ENCODE measurements at regions not wholly inside any gene's neighbourhood (a gene's known extent, or its start where the extent isn't known, plus 50 kb on each side); places are given as distances from the start of the nearest gene placed in this dataset.

GRCh38 chr7:159249671-159250070 is 105.0 kb upstream of the VIPR2 start:
- H3K4me3 ChIP-seq (ENCODE audit: low read depth, poor library complexity, severe bottlenecking), result no peak overlapping the region
- intact Hi-C loops (cut with DNase I; ENCODE audit: low total_unique reads), result no loop called here
- DNase-seq (ENCODE audit: low spot score in 2 of 2), result no peak
- 65 to 76% methylated on average over 6 of the region's 6 CpGs for WGBS, 2 donors
- TF ChIP-seq CTCF (IDR thresholded peaks at IDR 0.05) (no peak), POLR2A (IDR thresholded peaks at IDR 0.05) (no peak)

- no peak for DNase-seq (ENCODE audit: low spot score in 2 of 2)
- WGBS, 2 donors, result 67 to 81% methylated on average over 2 of the region's 2 CpGs
- no peak overlapping the region for H3K4me3 ChIP-seq (ENCODE audit: low read depth, poor library complexity, severe bottlenecking)
Observed at GRCh38 chr7:159247910-159248309, 103.2 kb upstream of the VIPR2 start.

GRCh38 chr7:159246702-159247480 is 102.2 kb upstream of the VIPR2 start:
- intact Hi-C loops (cut with DNase I; ENCODE audit: low total_unique reads), result no loop called here
- TF ChIP-seq CTCF (IDR thresholded peaks at IDR 0.05), result no peak
- TF ChIP-seq POLR2A (IDR thresholded peaks at IDR 0.05), result no peak
- DNase-seq (ENCODE audit: low spot score in 2 of 2), result no peak
- WGBS, 2 donors, result 39 to 41% methylated on average over 2 of the region's 2 CpGs
- no peak overlapping the region for H3K4me3 ChIP-seq (ENCODE audit: low read depth, poor library complexity, severe bottlenecking)

More at GRCh38 chr7:159247910-159248309, 103.2 kb upstream of the VIPR2 start:
- intact Hi-C loops (cut with DNase I; ENCODE audit: low total_unique reads), result no loop called here
- no peak for TF ChIP-seq CTCF (IDR thresholded peaks at IDR 0.05)

- H3K4me3 ChIP-seq (ENCODE audit: low read depth, poor library complexity, severe bottlenecking), result no peak overlapping the region
- intact Hi-C loops (cut with DNase I; ENCODE audit: low total_unique reads), result no loop called here
- no peak for TF ChIP-seq CTCF (IDR thresholded peaks at IDR 0.05)
- TF ChIP-seq POLR2A (IDR thresholded peaks at IDR 0.05), result no peak
- WGBS, 2 donors, result 92% methylated on average over 4 of the region's 4 CpGs
- DNase-seq (ENCODE audit: low spot score in 2 of 2), result no peak
Observed at GRCh38 chr7:159240962-159241361, 96.3 kb upstream of the VIPR2 start.

GRCh38 chr7:159239028-159239427 is 94.4 kb upstream of the VIPR2 start:
- H3K4me3 ChIP-seq (ENCODE audit: low read depth, poor library complexity, severe bottlenecking), result no peak overlapping the region
- TF ChIP-seq POLR2A (IDR thresholded peaks at IDR 0.05) (no peak), CTCF (IDR thresholded peaks at IDR 0.05) (no peak)
- intact Hi-C loops (cut with DNase I; ENCODE audit: low total_unique reads), result no loop called here
- DNase-seq (ENCODE audit: low spot score in 2 of 2), result no peak

GRCh38 chr7:159238541-159238940 is 93.9 kb upstream of the VIPR2 start:
- WGBS, 2 donors, result 58 to 62% methylated on average over 1 of the region's 1 CpG
- TF ChIP-seq CTCF (IDR thresholded peaks at IDR 0.05) (no peak), POLR2A (IDR thresholded peaks at IDR 0.05) (no peak)

More at GRCh38 chr7:159238541-159238940, 93.9 kb upstream of the VIPR2 start:
- no peak for DNase-seq (ENCODE audit: low spot score in 2 of 2)
- intact Hi-C loops (cut with DNase I; ENCODE audit: low total_unique reads), result no loop called here
- H3K4me3 ChIP-seq (ENCODE audit: low read depth, poor library complexity, severe bottlenecking), result no peak overlapping the region
